ENCODE measurements at regions not wholly inside any gene's neighbourhood (a gene's known extent, or its start where the extent isn't known, plus 50 kb on each side); places are given as distances from the start of the nearest gene placed in this dataset.

DNA sequence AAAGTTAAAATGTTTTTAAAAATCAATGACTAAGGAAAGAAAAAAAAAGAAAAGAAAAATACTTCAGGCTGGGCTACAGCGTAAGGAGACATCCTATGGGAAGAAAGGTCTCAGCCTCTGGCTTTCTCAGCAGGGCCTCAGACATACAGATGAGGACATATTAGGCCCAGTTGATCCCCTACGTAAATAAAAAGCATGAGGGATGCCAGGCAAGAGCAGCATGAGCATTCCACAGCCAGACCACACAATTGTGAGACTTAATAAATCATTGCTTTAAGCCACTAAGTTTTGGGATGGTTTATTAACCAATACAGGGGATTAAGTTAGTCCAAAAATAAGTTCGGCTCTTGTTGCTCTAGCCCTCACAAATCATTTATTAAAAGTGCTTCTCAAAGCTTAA, 394.1 kb upstream of the NECTIN3 start:
- no peak overlapping the region for H3K27ac ChIP-seq (ENCODE audit: low read depth in 1 of 2, low read length in 2 of 2)
- no peaks in the 10 kb centered on the region for H3K36me3 ChIP-seq (ENCODE audit: control insufficient read depth in 4 of 4, insufficient read depth in 3 of 4, low read depth in 1 of 4, low read length in 3 of 4)
- TF ChIP-seq RAD21 (IDR thresholded peaks at IDR 0.05) (no peak), YY1 (IDR thresholded peaks at IDR 0.05) (no peak), RXRA (IDR thresholded peaks at IDR 0.05) (no peak), GABPA (IDR thresholded peaks at IDR 0.05 in 1 of 2, conservative IDR thresholded peaks at IDR 0.05 in 1 of 2) (no peak), HNF4A (conservative IDR thresholded peaks at IDR 0.05) (no peak), JUND (IDR thresholded peaks at IDR 0.05) (no peak), SP1 (IDR thresholded peaks at IDR 0.05) (no peak), EGR1 (IDR thresholded peaks at IDR 0.05; ENCODE audit: low read depth in 2 of 2) (no peak), FOXA1 (IDR thresholded peaks at IDR 0.05) (no peak)
- TF ChIP-seq, protein P1, sequence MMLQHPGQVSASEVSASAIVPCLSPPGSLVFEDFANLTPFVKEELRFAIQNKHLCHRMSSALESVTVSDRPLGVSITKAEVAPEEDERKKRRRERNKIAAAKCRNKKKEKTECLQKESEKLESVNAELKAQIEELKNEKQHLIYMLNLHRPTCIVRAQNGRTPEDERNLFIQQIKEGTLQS (IDR thresholded peaks at IDR 0.05): no peak
- TF ChIP-seq, protein P2, sequence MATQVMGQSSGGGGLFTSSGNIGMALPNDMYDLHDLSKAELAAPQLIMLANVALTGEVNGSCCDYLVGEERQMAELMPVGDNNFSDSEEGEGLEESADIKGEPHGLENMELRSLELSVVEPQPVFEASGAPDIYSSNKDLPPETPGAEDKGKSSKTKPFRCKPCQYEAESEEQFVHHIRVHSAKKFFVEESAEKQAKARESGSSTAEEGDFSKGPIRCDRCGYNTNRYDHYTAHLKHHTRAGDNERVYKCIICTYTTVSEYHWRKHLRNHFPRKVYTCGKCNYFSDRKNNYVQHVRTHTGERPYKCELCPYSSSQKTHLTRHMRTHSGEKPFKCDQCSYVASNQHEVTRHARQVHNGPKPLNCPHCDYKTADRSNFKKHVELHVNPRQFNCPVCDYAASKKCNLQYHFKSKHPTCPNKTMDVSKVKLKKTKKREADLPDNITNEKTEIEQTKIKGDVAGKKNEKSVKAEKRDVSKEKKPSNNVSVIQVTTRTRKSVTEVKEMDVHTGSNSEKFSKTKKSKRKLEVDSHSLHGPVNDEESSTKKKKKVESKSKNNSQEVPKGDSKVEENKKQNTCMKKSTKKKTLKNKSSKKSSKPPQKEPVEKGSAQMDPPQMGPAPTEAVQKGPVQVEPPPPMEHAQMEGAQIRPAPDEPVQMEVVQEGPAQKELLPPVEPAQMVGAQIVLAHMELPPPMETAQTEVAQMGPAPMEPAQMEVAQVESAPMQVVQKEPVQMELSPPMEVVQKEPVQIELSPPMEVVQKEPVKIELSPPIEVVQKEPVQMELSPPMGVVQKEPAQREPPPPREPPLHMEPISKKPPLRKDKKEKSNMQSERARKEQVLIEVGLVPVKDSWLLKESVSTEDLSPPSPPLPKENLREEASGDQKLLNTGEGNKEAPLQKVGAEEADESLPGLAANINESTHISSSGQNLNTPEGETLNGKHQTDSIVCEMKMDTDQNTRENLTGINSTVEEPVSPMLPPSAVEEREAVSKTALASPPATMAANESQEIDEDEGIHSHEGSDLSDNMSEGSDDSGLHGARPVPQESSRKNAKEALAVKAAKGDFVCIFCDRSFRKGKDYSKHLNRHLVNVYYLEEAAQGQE (IDR thresholded peaks at IDR 0.05): no peak
- TF ChIP-seq, protein P3, sequence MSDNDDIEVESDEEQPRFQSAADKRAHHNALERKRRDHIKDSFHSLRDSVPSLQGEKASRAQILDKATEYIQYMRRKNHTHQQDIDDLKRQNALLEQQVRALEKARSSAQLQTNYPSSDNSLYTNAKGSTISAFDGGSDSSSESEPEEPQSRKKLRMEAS (IDR thresholded peaks at IDR 0.05): no peak
- TF ChIP-seq, protein P4, sequence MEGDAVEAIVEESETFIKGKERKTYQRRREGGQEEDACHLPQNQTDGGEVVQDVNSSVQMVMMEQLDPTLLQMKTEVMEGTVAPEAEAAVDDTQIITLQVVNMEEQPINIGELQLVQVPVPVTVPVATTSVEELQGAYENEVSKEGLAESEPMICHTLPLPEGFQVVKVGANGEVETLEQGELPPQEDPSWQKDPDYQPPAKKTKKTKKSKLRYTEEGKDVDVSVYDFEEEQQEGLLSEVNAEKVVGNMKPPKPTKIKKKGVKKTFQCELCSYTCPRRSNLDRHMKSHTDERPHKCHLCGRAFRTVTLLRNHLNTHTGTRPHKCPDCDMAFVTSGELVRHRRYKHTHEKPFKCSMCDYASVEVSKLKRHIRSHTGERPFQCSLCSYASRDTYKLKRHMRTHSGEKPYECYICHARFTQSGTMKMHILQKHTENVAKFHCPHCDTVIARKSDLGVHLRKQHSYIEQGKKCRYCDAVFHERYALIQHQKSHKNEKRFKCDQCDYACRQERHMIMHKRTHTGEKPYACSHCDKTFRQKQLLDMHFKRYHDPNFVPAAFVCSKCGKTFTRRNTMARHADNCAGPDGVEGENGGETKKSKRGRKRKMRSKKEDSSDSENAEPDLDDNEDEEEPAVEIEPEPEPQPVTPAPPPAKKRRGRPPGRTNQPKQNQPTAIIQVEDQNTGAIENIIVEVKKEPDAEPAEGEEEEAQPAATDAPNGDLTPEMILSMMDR (IDR thresholded peaks at IDR 0.05; ENCODE audit: low read depth, low read length, missing input control): no peak
- H3K4me1 ChIP-seq (ENCODE audit: control insufficient read depth in 4 of 4, insufficient read depth in 4 of 4, low read length in 3 of 4): no peaks in the 10 kb centered on the region
- H3K9me3 ChIP-seq (ENCODE audit: control insufficient read depth in 4 of 4, low read length in 3 of 4): no peaks in the 10 kb centered on the region
- 65% methylated on average over 3 of the region's 3 CpGs for WGBS
- H3K9ac ChIP-seq (ENCODE audit: low read depth in 1 of 2, low read length in 2 of 2): no peak overlapping the region
- DNase-seq (ENCODE audit: low spot score): no peak
- H3K27me3 ChIP-seq (ENCODE audit: control insufficient read depth in 4 of 4, insufficient read depth in 4 of 4, low read length in 3 of 4): no peaks in the 10 kb centered on the region
- no peak overlapping the region for H3K4me3 ChIP-seq (ENCODE audit: low read depth in 1 of 3, low read length in 3 of 3)

DNA sequence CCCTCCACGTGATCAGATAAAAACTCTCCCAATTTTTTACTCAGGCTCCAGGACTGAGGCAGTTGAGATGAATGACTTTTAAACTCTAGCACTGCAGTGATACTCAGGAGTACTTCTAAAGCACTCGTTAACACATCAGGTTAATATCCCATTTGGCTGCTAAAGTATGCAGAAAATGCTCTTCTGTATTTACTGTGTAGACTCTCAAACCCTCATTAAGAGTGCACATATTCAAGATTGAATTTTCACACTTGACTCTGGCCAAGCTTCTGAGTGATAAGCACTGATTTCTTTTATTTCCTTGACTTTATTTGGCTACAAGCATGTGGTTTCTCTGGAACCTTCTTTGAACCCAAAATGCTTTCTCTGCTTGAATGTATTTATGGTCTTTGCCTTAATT, 392.3 kb upstream of the NECTIN3 start:
- TF ChIP-seq, protein P1 (IDR thresholded peaks at IDR 0.05): no peak
- TF ChIP-seq YY1 (IDR thresholded peaks at IDR 0.05) (no peak), FOXA2 (IDR thresholded peaks at IDR 0.05) (no peak), JUND (IDR thresholded peaks at IDR 0.05) (no peak), NR2F2 (IDR thresholded peaks at IDR 0.05) (no peak), GABPA (IDR thresholded peaks at IDR 0.05 in 1 of 2, conservative IDR thresholded peaks at IDR 0.05 in 1 of 2) (no peak), RXRA (IDR thresholded peaks at IDR 0.05) (no peak), HNF4A (conservative IDR thresholded peaks at IDR 0.05) (no peak), SP1 (IDR thresholded peaks at IDR 0.05) (no peak), EGR1 (IDR thresholded peaks at IDR 0.05; ENCODE audit: low read depth in 2 of 2) (no peak)
- H3K9ac ChIP-seq (ENCODE audit: low read depth in 1 of 2, low read length in 2 of 2): no peak overlapping the region
- no peaks in the 10 kb centered on the region for H3K9me3 ChIP-seq (ENCODE audit: control insufficient read depth in 4 of 4, low read length in 3 of 4)
- no peak overlapping the region for H3K27ac ChIP-seq (ENCODE audit: low read depth in 1 of 2, low read length in 2 of 2)
- H3K4me3 ChIP-seq (ENCODE audit: low read depth in 1 of 3, low read length in 3 of 3): no peak overlapping the region
- WGBS: 76% methylated on average over 2 of the region's 2 CpGs
- H3K36me3 ChIP-seq (ENCODE audit: control insufficient read depth in 4 of 4, insufficient read depth in 3 of 4, low read depth in 1 of 4, low read length in 3 of 4): no peaks in the 10 kb centered on the region
- H3K4me1 ChIP-seq (ENCODE audit: control insufficient read depth in 4 of 4, insufficient read depth in 4 of 4, low read length in 3 of 4): no peaks in the 10 kb centered on the region
- no peaks in the 10 kb centered on the region for H3K27me3 ChIP-seq (ENCODE audit: control insufficient read depth in 4 of 4, insufficient read depth in 4 of 4, low read length in 3 of 4)
- DNase-seq (ENCODE audit: low spot score): no peak
